Peyer's patch (tissue), 4 donors: ENCODE measurements at regions not wholly inside any gene's neighbourhood (a gene's known extent, or its start where the extent isn't known, plus 50 kb on each side); places are given as distances from the start of the nearest gene placed in this dataset.

Experiments used
- POLR2A ChIP-seq, 2 donors: fragments of 450-650 bp; IDR thresholded peaks; one replicate each; pipeline ENCODE4 v1.5.1; 2017; ENCODE audit warnings: antibody characterized with exemption in 2 of 2, mild to moderate bottlenecking in 2 of 2, moderate library complexity in 2 of 2
- TF ChIP-seq, protein P1 (sequence below), 6 experiments: fragments of 450-650 bp in 4 of 6; fragments of 200-600 bp in 2 of 6; sonication (generic) in 1 of 6; IDR thresholded peaks; one replicate each; pipeline ENCODE4 v1.5.1; 2017 to 2019; ENCODE audit warnings: antibody characterized with exemption in 6 of 6, mild to moderate bottlenecking in 3 of 6, moderate library complexity in 1 of 6

DNA sequence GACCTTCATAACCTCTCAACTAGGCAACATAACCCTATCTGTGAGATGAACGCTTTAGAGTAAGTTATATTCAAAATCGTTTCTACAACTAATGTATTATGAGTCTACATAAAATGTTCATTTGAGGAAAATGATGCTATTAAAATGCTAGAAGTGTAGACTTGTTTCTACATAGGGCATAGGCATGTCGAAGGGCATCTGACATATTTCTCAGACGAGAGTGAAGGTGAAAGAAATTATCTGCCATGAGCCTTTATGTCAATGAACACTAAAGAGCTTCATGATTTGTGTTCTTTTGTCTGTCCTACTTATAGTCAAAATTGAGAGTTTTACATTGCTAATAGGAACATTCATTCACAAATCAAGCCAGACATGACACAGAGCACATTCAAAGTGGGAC, 811.8 kb downstream of the RAB28 start:
- TF ChIP-seq, protein P1, sequence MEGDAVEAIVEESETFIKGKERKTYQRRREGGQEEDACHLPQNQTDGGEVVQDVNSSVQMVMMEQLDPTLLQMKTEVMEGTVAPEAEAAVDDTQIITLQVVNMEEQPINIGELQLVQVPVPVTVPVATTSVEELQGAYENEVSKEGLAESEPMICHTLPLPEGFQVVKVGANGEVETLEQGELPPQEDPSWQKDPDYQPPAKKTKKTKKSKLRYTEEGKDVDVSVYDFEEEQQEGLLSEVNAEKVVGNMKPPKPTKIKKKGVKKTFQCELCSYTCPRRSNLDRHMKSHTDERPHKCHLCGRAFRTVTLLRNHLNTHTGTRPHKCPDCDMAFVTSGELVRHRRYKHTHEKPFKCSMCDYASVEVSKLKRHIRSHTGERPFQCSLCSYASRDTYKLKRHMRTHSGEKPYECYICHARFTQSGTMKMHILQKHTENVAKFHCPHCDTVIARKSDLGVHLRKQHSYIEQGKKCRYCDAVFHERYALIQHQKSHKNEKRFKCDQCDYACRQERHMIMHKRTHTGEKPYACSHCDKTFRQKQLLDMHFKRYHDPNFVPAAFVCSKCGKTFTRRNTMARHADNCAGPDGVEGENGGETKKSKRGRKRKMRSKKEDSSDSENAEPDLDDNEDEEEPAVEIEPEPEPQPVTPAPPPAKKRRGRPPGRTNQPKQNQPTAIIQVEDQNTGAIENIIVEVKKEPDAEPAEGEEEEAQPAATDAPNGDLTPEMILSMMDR (IDR thresholded peaks at IDR 0.05) = no peak
- no peak for TF ChIP-seq POLR2A (IDR thresholded peaks at IDR 0.05)
